GM19467 (cell line): ENCODE measurements at regions not wholly inside any gene's neighbourhood (a gene's known extent, or its start where the extent isn't known, plus 50 kb on each side); places are given as distances from the start of the nearest gene placed in this dataset.

Experiments used
- ATAC-seq: cut with Tn5 transposase; IDR thresholded peaks from one replicate; pipeline ENCODE4 v1.9.1; 2021; ENCODE audit warnings: mild to moderate bottlenecking, moderate library complexity; ENCODE audit not compliant: unreplicated experiment

DNA sequence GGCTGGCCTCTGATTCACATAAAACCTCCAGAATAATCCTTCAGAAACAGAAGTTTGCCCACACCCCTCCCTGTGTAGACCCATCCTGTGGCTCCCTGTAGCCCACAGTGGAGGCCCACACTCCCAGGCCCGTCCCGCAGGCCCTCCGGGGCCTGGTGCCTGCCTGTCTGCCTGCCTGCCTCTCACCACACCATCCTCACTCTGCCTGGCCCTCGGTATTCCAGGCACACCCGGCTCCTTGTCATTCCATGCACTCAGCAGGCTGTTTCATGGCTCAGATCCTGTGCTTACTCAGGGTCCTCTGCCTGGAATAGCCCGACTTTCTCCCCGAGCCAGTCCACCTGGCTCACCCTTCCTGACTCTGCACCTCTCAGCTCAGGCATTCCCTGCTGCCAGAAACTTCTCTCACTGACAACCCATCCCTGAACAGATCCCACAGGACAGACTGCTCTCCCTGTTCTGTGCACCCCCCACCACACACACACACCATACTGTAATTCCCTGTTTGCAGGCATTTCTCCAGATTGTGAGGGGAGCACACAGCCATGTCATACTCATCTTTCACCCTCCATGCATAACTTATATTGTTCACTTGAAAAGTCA is 498.0 kb upstream of the ZMIZ1 start:
- ATAC-seq = no peak

DNA sequence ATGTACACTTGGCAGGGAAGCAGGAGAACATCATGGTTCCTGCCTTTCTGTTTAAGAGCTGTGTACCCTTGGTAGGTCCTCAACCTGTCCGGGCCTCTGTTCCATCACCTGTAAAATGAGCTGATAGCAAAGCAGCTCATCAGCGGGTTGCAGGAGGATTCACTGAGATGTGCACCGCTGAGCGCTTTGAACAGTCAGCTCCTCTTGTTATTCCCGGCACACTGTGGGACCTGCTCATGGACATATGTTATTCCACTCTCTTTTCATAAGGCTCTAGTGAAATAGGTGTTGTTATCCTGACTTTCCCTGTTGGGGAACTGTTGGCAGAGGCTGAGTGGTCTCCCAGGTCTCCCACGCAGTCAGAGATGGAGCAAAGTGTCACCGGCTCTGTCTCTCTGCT is 497.5 kb upstream of the ZMIZ1 start:
- ATAC-seq = no peak

DNA sequence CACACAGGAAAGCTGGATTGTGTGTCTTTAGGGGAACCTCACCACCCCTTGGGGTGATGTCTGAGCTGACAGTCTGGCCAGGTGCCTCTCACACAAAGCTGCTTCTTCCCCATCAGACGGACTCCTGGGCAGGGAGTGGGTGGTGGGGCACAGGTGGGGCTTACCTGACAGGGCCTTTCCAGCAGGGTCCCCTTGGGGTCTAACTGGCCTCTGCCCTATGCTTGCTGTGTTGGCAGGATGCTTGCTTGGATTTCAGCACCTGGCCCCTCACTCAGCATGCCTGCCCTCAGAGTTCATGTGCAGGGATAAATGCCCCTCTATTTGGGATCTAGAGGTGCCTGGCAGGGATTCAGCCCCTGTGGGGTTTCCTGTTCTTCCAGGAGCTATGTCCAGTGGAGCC is 496.9 kb upstream of the ZMIZ1 start:
- ATAC-seq = no peak

- ATAC-seq = no peak
Measured at GRCh38 chr10:78572565-78572964, 496.2 kb upstream of the ZMIZ1 start.

DNA sequence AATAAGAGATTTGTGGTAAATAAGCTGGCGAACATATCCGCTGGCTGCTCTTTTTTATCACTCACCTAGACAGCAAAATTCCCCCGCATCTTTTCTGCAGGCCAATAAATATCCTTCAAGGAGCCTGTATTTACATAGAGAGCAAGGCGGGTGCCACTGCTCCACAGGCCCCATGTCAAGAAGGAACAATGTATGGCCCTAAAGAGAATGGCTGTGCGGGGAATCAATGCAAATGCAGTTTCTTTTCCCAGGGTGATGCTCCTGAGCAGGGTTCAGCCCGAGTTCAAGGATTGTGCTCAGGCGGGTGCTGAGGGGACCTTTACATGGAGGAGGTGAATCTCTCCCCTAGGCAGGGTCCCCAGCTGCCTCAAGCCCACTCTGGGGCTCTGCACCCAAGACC is 494.2 kb upstream of the ZMIZ1 start:
- ATAC-seq = no peak

- no peak for ATAC-seq
Measured at GRCh38 chr10:78575400-78575799, 493.4 kb upstream of the ZMIZ1 start.

DNA sequence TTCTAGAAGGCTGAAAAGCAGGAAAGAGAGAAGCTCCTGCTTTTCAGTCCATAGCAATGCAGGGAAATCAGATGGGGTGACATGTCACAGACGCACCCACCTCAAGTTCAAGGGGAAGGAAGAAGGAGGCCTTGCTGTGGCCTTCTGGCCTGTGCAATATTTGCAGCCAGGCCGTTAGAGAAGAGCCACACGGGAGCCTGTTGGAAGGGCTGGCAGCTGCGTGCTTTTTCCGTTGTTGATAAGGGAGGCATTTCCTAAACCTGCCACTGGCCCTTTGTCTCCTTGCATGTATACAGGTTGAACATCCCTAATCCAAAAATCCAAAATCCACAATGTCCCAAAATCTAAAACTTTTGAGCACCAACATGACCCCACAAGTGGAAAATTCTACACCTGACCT is 492.5 kb upstream of the ZMIZ1 start:
- no peak for ATAC-seq

- ATAC-seq = no peak
Measured at GRCh38 chr10:78577712-78578111, 491.1 kb upstream of the ZMIZ1 start.

DNA sequence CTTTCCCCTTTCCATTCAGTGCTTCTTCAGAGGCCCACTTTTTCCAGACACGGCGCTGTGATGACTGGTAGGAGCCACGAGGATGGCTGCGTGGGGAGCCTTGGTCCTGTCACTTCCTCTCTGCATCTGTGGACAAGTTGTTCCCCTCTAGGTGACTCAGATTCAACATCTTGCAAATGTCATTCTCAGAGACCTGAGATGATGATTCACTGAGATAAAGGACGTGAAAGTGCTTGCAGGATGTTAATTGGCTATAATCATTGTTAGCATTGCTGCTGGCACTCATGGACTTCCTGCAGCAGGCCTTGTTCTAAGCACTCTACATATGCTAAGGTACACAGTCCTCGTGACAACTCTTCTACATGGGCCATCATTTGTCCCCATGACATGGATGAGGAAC is 489.8 kb upstream of the ZMIZ1 start:
- no peak for ATAC-seq

GRCh38 chr10:78579576-78579975 is 489.2 kb upstream of the ZMIZ1 start:
- no peak for ATAC-seq

GRCh38 chr10:78579995-78580394 is 488.8 kb upstream of the ZMIZ1 start:
- no peak for ATAC-seq

DNA sequence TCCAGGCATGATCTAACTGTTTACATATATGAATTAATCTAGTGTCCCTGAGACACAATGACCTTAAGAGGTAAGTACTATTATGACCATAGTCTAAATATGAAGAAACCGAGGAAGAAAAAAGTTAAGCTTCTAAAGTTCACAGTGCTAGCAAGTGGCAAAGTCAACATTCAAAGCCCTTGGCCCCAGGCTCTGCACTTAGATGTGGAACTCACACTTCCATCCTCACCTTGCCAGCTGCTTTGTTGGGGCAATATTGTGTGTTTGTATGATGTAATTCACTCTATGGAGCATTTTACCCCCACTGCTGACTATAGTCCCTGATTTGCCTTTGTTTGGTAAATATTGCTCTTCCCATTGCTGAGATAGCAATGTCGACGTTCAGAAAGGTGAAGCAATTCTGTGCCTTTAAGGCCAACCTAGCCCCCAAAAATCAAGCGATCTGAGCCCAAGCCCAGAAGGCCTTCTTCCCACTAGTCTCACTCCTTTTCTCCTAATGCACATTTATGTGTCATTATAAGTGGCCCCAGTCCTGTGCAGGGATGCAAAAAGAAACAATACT is 487.6 kb upstream of the ZMIZ1 start:
- ATAC-seq = no peak

GRCh38 chr10:78582540-78582939 is 486.2 kb upstream of the ZMIZ1 start:
- ATAC-seq = no peak

DNA sequence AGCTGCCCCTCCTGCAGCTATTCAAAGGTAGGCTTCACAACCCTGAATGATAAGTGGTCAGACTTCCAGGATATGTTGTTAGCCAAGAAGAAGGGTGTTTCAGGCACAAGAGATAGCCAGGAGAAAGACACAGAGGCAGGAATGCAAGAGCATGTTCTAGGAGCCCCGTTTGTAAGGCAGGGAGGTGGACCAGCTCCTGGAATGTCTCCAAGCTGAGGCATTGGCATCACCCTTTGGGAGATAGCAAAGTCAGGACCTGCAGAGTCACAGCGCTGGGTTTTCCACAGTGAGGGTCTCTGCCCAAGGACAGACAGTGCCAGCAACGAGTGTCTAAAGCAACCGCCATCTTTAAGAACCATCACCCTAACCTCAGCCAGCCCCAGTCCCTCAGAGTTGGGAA is 484.5 kb upstream of the ZMIZ1 start:
- ATAC-seq = no peak

DNA sequence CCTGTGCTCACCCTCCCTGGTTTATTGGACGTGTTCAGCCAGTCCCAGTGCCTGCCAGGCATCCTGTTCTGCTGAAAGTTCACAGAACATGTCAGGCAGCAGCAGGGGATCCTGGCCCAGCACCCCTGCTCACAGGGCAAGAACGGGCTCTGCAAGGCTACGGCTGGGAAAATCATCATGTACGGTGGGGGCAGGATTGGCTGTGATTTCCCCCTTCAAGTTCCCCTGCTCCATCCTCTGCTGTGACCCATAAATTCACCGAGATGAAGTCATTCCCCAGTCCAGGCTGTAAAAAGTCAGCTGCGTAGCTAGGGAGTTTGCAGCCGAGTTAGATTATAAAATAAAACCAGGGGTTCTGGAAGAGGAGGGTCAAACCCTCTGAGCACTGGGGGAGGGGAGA is 484.1 kb upstream of the ZMIZ1 start:
- ATAC-seq = no peak

DNA sequence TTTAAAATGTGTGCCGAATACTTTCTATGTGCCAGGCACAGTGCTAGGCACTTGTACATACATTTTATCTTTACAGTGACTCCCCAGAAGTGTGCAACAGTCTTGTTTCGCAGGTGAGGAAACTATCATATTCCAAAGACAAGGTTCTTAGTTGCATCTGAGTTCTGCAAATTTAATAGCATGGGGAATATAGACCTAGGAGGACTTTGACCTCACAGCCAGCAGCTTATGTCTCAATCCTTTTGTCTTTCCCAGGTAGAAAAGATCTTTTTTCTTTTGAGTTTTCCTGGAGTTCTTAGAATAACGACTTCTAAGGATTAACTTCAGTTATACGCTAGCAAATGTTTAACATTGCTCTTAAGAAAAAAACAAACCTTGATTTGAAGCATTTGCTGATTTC is 482.8 kb upstream of the ZMIZ1 start:
- no peak for ATAC-seq

DNA sequence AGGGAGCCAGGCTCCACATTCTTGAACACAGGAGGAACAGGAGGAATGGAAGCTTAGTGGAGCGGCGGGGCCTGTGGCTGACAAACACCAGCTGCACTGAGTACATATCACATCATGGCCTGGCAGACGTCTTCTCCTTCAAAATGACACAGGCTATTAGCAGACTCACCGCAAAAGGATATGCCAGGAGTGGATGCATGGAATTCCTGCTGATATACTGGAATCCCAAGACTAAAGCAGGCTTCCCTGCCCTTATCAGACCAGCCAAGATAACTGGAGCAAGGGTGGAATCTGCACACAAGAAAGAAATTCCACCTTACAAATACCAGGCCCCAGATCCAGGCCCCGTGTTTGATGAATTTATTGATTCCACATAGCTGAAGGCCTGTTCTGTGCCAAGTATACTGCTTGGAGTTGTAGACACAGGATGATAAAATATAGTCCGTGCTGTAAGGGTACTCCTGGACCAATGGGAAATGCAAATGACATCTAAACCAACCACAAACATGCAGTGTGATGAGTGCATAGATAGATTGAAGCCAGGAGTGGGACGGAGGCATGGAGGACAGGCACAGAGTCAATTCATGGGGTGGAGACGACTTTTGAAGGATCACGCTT is 480.5 kb upstream of the ZMIZ1 start:
- ATAC-seq = no peak

DNA sequence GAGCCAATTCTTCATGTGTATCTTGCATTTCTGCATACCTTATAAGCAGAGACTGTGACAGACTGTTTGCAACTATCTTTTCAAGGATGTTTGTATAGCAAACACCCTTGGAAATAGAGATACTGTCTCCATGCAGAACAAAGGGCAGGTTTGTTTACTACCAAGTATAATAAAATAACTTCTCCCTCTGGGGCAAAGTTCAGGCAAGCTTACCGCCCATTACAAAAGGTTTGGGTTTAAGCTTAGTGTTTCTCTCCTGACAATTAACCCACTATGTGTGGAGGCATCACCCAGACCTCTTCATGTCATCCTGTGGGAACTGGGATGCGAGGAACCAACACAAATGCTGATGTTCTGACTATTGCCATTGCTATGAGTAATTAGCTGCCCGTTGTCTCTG is 479.1 kb upstream of the ZMIZ1 start:
- no peak for ATAC-seq

DNA sequence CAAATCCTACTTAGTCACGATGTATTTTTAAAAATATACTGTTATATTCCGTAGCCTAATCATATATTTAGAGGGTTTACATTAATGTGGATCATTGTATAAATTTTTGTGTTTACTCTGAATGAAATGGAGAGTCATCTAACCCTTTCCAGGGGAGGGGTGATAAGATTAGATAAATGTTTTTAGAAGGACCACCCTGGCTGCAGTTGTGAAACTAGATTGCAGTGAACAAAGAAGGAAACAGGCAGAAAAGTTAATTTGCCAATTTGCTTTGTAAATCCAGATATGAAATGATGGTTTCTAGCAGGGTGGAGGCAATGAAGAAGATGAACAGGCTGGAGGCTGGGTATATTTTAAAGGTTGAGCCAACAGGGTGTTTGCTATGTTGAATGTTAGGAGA is 477.7 kb upstream of the ZMIZ1 start:
- no peak for ATAC-seq

DNA sequence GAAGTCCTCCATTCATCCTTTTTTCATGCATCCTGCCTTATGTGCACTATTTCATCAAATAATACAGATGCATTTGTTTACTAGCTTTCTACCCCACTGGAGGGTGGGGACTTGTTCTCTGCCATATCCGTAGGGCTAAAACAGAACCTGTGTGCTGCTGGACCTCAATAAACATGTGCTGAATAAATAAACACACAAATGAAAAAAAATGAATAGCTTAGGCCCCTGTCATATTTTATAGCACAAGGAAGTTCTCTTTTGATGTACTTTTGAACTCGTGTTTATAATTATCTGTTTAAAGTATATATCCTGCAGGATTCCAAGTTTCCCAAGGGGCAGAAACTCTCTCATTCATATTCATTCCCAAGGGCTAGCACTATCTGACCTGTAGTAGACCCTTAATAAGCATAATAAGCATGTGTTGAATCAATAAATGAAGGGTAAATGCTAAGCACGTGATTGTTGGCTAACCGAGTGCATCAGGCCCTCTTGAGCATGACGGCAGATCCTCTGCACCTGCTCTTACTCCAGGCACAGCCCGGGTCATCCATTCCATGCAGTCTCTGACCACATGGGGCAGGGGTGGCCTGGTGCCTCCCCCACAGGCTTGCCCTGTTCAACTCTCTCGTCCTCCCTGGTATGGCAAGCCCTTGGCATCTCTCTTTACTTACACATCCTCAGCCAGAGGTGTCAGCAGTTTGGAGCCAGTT is 474.1 kb upstream of the ZMIZ1 start:
- no peak for ATAC-seq

- ATAC-seq = no peak
Measured at GRCh38 chr10:78595269-78595619, 473.5 kb upstream of the ZMIZ1 start.

DNA sequence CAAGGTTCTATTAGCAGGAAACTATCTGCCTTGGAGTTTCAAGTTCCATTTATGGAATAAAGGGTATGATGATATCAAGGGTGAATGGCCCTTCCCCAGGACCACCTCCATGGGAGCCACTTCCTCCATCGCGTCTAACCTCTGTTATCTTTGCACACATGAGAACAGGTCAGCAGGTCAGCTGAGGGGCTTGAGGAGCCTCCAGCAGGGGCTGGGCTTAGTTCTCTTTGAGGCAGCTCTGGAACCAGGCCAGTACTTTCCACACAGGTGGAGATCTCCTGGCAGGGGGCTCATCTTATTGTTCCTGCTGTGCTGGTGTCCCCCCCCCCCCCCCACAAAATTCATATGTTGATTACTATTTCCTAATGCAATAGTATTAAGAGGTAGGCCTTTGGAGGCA is 472.2 kb upstream of the ZMIZ1 start:
- no peak for ATAC-seq
